D341Med (cell line): ENCODE measurements at regions not wholly inside any gene's neighbourhood (a gene's known extent, or its start where the extent isn't known, plus 50 kb on each side); places are given as distances from the start of the nearest gene placed in this dataset.
"Not testable (repeated sequence)": the region's sequence is repeated elsewhere in the genome, so short reads cannot be mapped to it uniquely, and the experiment has no call there.

ENCODE experiments used
- DNase-seq: peaks from one replicate; pipeline ENCODE4 v3.0.0; 2012; ENCODE audit warnings: low spot score

DNA sequence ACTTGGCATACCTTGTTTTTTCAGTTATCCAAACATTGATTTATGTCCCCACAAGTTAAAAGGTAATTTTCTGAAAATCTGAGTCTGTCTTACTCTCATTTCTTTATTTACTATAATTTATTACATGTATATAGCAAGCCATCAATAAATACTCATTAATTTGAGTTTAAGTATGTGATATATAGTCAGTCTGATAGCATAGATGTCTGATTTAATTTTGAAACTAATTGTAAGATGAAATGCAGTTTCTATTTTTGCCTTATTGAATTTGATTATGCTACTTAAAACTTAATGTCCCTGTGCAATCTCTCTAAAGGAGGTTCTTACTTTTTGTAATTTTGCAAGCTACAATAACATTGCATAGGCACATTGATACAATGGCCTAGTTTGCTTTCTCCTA is 2418.6 kb downstream of the ARAP2 start:
- DNase-seq: no peak

DNA sequence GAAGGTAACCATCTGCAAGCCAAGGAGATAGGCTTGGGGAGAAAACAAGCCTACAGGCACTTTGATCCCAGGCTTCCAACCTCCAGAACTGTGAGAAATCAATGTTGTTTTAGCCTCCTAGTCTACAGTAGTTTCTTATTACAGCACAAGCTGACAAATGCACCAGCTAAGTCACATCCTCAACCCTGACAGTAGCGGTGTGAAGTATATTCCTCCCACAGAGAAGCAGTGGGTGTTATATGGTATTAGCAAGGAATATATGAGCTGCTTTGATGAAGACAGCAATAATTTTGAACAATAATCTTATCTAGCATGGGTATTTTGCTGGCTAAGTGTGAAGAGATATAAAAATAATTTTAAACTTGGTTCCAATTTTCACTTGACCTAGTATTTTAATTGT is 2415.0 kb downstream of the ARAP2 start:
- DNase-seq: not testable (repeated sequence)

- no peak for DNase-seq
Measured at GRCh38 chr4:33831442-33832066, 2412.8 kb downstream of the ARAP2 start.

- DNase-seq: not testable (repeated sequence)
Measured at GRCh38 chr4:33835764-33836163, 2408.6 kb downstream of the ARAP2 start.

- DNase-seq: no peak
Measured at GRCh38 chr4:33837043-33837838, 2407.1 kb downstream of the ARAP2 start.

- DNase-seq: no peak
Measured at GRCh38 chr4:33841120-33841519, 2403.2 kb downstream of the ARAP2 start.

- no peak for DNase-seq
Measured at GRCh38 chr4:33850371-33850902, 2393.9 kb downstream of the ARAP2 start.

DNA sequence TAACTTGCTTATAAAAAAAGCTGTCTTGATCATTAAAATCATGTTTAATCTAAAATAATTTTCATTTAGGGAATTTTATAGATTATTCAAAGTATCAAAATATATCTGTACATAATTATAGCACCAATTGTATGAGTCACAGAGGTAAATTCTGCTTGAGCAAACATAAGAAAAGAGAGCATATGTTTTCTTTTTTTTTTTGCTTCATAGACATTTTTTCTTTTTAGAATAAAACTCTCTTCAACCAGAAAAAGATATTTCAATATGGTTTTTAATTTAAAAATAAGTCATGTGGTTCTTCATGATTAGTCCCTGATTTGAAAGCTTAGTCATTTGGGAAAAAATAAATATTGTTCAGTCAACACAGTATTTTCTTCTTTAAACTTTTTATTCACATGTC is 2390.6 kb downstream of the ARAP2 start:
- not testable (repeated sequence) for DNase-seq

DNA sequence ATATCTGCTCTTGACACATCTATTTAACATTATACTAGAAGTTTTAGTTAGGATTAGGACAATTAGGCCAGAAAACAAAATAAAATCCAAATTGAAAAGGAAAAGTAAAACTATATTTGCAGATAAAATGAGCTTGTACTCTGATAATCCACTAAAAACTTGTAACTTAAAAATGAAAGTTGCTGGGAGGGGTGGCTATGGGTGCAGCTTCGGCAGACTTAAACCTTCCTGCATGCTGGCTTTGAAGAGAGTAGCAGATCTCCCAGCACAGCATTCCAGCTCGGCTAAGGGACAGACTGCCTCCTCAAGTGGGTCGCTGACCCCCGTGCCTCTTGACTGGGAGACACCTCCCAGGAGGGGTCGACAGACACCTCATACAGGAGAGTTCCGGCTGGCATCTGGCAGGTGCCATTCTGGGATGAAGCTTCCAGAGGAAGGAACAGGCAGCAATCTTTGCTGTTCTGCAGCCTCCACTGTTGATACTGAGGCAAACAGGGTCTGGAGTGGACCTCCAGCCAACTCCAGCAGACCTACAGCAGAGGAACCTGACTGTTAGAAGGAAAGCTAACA is 2379.9 kb downstream of the ARAP2 start:
- DNase-seq: no peak

DNA sequence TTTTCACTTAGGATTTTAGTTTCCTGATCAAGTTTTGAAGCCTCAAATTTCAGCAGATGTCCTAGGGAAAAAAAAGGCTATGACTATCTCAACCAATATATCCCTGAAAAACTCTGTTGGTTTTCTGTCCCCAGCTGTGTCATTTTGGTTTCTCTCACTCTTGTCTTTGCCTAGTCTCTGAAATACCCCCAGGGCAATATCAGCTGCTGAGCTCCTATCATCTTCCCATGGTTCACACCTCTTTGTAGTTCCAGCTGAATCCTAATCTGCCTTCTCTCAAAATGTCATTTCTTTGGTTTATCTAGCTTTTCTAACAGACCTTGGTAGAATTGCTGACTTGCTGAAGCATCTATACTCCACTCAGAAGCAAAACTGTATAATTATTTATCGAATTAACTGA is 2370.5 kb downstream of the ARAP2 start:
- DNase-seq: no peak

DNA sequence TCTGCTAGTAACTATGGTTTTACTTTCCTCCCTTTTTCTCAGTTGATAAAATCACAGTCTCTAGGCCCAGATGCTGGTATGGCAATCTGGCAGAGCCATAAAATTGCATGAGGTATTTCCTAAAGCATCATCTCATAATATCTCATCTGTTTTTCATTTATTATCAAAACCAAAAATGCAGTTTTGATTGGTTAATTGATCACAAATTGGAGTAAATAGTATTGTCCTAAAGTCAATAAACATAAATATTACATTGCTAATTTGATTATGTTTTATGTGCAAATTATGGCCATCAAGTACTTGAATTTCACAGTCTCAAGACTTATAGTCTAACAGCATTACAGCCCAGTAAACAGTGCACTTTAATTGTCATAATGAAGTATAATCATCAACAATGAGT is 2365.6 kb downstream of the ARAP2 start:
- no peak for DNase-seq

DNA sequence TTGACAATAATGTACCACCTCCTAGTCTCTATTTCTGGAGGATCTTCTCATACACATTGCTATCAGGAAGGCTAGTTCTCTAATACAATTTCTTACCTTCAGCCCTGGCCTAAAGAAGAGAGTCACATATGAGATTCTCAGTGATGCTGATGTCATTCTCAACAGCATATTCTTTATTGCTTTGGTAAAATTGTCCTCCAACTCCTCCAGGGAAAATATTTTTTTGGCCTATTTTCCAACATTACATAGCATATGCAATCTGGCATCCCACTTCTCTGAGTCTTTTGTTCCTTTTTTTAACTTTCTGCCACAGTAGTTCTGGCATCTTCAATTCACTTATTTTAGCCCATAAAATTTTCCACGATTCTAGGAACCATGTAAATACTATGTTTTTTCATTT is 2363.1 kb downstream of the ARAP2 start:
- DNase-seq: no peak

GRCh38 chr4:33882246-33882990 is 2361.9 kb downstream of the ARAP2 start:
- DNase-seq: no peak

DNA sequence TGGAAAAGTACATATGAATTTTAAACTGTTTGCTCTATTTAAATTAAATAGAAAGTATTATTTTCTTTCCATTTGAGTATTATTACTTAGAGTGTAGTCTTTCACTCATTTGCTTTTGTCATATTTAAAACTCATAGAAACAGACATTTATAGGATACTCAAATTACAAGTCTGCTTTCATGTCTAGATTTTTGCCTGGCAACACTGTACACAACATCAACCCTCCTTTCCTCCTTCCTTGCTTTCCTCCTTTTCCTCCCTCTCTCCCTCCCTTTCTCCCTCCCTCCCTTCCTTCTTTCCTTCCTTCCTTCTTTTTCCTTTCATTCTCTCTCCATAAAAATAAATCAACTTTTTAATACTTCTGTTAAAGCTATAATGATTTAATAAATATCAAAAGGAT is 2361.2 kb downstream of the ARAP2 start:
- no peak for DNase-seq

GRCh38 chr4:33886356-33886755 is 2358.0 kb downstream of the ARAP2 start:
- no peak for DNase-seq

- DNase-seq: no peak
Measured at GRCh38 chr4:33890841-33891240, 2353.5 kb downstream of the ARAP2 start.

DNA sequence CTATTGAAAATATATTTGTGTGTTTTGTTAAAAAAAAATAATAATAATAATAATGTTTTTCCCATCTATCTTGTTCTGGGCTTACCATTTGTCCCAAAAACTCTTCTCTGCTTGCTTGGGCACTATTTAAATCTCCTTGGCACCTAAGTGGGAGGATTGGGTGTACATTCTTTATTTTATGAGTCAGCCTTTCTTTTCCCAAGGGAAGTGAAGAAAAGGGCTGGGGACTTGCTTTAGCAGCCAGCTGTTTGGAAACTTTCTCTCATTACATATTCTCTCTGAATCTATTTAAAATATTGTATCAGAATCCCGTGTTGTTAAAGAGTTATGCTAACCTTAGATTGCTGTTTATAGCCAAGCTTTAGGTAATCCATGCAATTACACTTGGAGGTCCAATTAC is 2332.4 kb downstream of the ARAP2 start:
- no peak for DNase-seq

DNA sequence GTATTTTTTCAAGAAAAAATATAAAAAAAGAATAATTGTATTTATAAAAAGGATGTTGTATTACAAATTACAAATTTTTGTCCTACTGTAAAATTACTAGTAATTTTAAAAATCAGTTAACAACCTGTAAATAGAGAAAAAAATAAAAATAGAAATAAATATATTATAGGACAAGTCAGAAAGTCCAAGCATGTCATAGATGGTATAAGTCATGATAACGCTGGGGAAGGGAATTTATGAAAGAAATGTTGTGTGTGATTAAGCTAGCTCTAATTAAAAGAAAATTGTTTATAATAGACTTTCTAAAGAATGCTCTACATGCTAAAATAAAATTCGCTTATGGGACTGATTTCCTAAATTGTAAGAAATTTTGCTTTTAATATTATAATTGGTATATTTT is 2329.9 kb downstream of the ARAP2 start:
- DNase-seq: no peak

GRCh38 chr4:33923469-33923868 is 2320.8 kb downstream of the ARAP2 start:
- DNase-seq: no peak

GRCh38 chr4:33924239-33924638 is 2320.1 kb downstream of the ARAP2 start:
- no peak for DNase-seq

GRCh38 chr4:33924811-33925210 is 2319.5 kb downstream of the ARAP2 start:
- no peak for DNase-seq

GRCh38 chr4:33930497-33930896 is 2313.8 kb downstream of the ARAP2 start:
- DNase-seq: no peak
